GM18508 (cell line): ENCODE measurements at regions not wholly inside any gene's neighbourhood (a gene's known extent, or its start where the extent isn't known, plus 50 kb on each side); places are given as distances from the start of the nearest gene placed in this dataset.
"Not testable (repeated sequence)": the region's sequence is repeated elsewhere in the genome, so short reads cannot be mapped to it uniquely, and the experiment has no call there.

Experiments
- ATAC-seq: cut with Tn5 transposase; IDR thresholded peaks from one replicate; pipeline ENCODE4 v1.9.1; 2021; ENCODE audit warnings: moderate number of reproducible peaks; ENCODE audit not compliant: insufficient read depth, unreplicated experiment

GRCh38 chr19:30255791-30256495 lies 116.2 kb upstream of the ZNF536 start:
- ATAC-seq, result no peak

DNA sequence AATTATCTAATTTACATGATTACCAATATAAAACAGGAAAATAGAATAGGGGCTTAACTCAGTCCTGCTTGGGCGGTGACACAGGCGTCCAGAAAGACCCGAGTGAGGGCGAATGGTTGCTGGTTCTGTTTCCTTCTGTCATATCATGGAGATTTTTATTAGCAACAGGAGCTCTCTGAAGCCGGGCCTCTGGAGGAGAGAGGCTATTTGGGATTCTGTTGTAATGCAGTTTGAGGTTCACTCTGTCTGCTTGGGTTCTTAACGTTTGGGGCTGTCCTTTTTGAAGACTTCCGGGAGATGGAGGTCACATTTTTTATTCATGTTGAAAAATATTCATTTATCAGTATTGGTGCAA lies 115.7 kb upstream of the ZNF536 start:
- no peak for ATAC-seq

GRCh38 chr19:30263830-30264381 lies 108.3 kb upstream of the ZNF536 start:
- ATAC-seq, result no peak

- ATAC-seq, result not testable (repeated sequence)
These were observed 106.3 kb upstream of the ZNF536 start for GRCh38 chr19:30265918-30266317.

DNA sequence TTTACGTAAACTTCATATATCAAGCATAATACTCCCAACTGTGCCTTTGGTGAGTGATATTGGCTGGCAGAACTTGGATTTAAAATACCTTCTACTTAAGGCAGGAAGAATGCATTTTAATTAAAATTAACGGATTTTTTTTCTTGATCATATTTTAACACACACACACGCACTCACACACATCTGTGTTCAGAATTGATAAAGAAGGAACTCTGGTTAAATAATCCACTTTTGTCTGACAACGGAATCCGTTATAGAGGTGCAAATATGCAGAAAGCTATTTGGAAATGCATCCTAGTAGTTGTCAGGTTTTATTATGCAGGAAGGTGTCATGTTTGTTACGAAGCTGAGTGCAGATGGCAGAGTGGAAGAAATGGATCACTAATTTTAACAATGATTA lies 105.5 kb upstream of the ZNF536 start:
- no peak for ATAC-seq

DNA sequence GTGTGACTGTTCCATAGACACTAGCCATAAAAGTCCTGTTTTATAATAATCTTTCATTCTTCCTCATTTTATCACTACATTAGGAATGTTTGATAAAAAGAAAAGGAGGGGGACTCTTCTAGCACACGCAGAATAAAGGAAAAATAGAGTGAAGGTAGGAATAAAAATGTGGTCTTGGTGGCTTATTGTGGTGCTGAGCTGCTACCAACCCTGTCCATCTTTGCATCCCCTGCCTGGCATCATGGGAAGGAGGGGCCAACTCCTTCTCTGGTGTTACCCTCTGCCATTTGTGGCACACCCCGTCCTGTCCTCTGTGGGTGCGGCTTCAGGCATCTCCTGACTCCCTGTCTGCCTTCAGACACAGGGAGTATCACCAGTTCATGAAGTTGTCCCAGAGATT lies 104.9 kb upstream of the ZNF536 start:
- no peak for ATAC-seq

GRCh38 chr19:30268601-30269000 lies 103.6 kb upstream of the ZNF536 start:
- ATAC-seq, result no peak

DNA sequence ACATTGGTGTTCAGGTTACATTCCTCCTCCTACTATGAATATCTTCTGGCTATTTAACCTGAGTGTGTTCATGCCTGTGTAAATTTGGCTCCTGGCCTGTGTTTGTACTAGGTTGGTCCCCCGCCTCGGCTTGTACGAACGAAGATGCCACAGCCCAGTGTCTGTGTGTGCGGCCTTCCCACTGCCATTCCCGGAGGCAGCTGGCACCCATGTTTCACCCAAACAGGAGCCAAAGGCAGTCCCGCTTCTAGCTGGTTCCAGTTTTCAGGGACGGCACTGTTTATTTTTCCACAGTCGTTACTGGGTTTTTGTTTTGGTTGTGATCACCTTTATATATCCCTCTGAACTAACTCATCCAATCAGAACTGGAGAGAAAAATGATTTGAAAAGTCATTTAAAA lies 102.5 kb upstream of the ZNF536 start:
- no peak for ATAC-seq

GRCh38 chr19:30271816-30272215 lies 100.4 kb upstream of the ZNF536 start:
- ATAC-seq, result no peak

- no peak for ATAC-seq
These were observed 99.6 kb upstream of the ZNF536 start for GRCh38 chr19:30272554-30272953.

DNA sequence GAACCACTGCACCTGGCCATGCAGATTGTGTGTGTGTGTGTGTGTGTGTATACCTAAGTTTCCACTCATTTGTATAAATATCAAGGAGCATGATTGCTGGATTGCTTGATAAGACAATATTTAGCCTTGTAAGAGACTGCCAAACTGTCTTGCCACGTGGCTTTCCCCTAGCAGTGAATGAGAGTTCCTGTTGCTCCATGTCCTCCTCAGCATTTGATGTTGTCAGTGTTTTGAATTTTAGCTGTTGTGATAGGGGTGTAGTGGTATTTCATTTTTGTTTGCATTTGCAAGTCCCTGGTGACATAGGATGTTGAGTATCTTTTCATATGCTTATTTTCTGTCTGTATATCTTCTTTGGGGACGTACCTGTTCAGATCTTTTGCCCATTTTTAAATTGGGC lies 99.0 kb upstream of the ZNF536 start:
- ATAC-seq, result no peak

DNA sequence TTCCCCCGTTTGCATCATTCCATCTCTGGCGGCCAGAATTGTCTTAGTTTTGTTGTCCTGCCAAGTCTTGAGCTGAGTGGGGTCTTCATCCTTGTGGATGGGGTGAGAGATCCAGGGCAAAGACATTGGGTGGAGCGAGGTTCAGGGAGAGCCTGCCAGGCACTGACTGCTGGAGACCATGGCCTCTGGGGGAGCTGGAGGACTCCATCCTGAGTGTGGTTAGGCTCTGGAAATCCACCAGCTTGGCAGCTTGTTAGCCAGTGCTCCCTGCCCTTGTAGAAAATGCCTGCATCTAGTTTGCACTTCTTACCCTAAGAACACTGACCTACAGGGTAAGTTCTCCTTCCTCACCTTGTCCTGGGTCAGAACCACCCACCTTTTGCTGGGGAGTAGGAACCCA lies 97.2 kb upstream of the ZNF536 start:
- no peak for ATAC-seq

- no peak for ATAC-seq
These were observed 95.9 kb upstream of the ZNF536 start for GRCh38 chr19:30276011-30276882.

DNA sequence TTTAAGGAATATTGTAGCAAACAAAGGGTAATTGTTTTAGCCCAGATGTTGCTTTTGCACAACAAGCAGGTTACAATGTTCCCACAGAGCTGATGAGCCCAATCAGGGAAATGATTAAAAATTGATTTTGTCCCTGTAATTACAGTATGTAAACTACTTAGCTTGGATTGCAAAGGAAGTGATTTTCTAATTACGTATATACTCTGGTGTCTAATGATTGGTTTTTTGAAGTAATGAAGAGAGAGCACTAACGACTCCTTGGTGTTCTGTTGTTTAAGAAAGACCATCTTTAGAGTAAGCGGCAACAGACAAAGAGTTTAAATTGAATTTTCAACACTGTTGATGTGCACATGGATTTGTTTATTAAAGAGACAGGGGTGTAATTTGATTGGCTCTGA lies 95.3 kb upstream of the ZNF536 start:
- ATAC-seq, result no peak

DNA sequence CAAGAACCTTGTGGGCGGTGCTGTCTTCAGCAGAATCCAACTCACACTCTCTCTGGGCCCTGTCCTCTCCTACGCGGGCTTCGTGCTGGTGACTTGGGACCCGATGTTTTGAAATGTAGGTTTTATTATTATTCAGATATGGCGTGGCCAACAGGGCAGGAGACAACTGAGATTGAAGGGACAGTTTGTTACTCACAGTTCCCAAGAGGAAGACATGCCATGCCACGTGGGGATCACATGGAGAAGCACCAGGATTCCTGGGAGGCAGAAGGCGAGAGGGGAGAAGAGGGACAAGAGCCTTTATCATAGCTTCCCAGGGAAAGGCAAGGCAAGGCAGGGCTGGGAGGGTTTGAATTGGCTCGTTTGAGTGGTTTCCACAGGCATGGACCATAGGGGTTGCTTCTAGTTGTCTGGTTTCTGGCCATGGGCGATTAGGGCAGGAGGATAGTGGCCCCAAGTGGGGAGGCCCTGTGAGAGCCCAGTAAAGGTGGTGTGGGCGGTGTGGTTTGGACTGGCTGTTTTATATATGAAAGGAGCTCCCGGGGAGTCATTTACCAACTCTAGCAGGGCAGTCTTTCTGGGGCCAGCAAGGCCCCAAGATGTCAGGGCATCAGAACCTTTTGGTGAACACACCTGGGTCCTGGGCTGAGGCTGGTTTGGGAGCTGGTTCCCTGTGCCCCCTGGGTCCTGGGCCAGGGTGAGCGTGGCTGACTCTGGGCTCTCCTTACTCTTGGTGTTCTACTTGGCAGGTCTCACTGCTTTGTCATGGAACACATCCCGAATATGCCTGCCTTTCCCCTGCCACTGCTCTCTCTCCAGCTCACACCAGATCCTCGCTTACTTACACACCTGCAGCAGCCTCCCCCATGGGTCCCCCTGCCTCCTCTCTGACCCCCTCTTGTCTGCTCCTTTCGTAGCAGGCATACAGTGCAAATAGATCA lies 94.0 kb upstream of the ZNF536 start:
- ATAC-seq, result no peak

DNA sequence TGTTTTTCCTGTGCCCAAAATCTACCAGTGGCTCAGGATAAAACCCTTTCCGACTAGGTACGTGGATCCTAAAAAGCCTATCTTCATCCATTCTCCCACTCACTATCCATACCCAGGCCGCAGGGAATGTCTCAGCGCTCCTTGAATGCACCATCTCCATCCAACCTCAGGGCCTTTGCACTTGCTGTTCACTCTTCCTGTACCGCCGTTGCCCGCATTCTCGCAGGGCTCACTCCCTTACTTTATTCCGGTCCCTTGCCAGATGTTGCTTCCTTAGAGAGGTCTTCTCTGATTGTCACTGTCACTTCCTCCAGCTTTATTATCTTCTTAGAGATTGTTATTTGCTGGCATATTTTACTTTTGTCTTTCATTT lies 93.3 kb upstream of the ZNF536 start:
- no peak for ATAC-seq

DNA sequence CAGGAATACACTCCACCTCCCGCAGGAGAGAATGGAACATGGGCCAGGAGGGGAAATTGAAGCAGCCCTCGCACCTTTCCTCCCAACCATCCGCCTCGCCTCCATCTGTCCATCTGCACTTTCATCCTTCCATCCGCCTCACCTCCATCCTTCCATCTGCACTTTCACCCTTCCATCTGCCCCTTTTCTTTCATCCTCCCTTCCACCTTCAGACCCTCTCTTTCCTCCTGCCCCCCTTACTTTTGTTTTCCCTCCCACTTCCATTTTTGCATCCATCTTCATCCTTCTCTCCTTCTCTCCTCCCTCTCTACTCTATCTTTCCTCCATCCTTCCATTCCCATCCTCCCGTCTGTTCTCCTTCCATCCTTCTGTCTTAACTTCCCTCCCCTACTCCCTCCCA lies 92.2 kb upstream of the ZNF536 start:
- ATAC-seq, result no peak

GRCh38 chr19:30281906-30282305 lies 90.3 kb upstream of the ZNF536 start:
- ATAC-seq, result no peak

- no peak for ATAC-seq
These were observed 88.6 kb upstream of the ZNF536 start for GRCh38 chr19:30283556-30283955.

DNA sequence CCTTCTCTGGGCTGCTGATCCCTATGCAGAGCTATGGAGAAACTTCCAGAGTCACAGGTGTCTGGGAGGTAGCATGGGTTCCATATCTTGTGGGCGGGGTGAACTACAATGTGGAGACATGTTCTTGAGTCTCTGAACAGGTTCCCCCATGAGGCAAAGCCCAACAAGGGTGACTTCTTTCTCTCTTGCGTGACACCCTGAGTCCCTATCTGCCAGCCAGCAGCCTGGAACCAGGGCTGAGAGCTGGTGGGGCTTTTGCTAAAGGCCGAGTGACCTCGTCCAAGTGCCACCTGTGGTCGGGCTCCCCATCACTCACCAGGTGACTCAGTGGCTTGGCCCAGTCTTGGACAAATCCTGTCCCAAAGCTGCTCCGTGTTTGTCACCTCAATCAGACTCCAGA lies 88.0 kb upstream of the ZNF536 start:
- no peak for ATAC-seq

DNA sequence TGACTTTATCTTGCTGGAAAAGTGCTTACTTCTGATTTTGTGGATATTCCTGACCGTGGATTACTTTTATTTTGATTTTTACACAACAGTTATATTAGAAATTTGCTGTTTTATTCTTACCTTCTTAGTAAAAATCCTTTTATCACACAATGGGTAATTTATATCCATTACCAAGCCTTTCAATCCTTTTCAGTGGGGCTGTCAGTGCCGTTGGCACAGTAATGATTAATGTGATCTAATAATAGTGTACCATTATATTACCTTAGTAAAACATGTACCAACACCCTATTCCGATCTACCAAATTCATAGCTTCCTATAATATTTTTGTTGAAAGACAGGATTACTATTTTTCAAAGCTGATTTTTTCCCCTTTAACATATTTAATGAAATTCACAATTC lies 87.3 kb upstream of the ZNF536 start:
- no peak for ATAC-seq
